ENCODE measurements at regions not wholly inside any gene's neighbourhood (a gene's known extent, or its start where the extent isn't known, plus 50 kb on each side); places are given as distances from the start of the nearest gene placed in this dataset.

GRCh38 chr12:91922139-91922538, 223.5 kb downstream of the BTG1 start:
- no peak for DNase-seq (ENCODE audit: extremely low read depth, insufficient read length)
- H3K36me3 ChIP-seq (ENCODE audit: control insufficient read depth, insufficient read depth, low read length): no peaks in the 10 kb centered on the region
- H3K27me3 ChIP-seq (replicated peaks; ENCODE audit: control insufficient read depth, insufficient read depth, low read length): no peaks in the 10 kb centered on the region; the same call in 1 of the 2 replicates
- no peak for TF ChIP-seq CTCF (IDR thresholded peaks at IDR 0.05; ENCODE audit: insufficient read depth, low read length, poor library complexity, severe bottlenecking)
- no peak overlapping the region for H3K4me3 ChIP-seq (replicated peaks; ENCODE audit: low read depth, low read length)

GRCh38 chr12:91921555-91921954, 224.1 kb downstream of the BTG1 start:
- H3K4me3 ChIP-seq (replicated peaks; ENCODE audit: low read depth, low read length): no peak overlapping the region
- no peaks in the 10 kb centered on the region; the same call in 1 of the 2 replicates for H3K27me3 ChIP-seq (replicated peaks; ENCODE audit: control insufficient read depth, insufficient read depth, low read length)
- DNase-seq (ENCODE audit: extremely low read depth, insufficient read length): no peak
- no peaks in the 10 kb centered on the region for H3K36me3 ChIP-seq (ENCODE audit: control insufficient read depth, insufficient read depth, low read length)
- no peak for TF ChIP-seq CTCF (IDR thresholded peaks at IDR 0.05; ENCODE audit: insufficient read depth, low read length, poor library complexity, severe bottlenecking)

- no peaks in the 10 kb centered on the region; the same call in 1 of the 2 replicates for H3K27me3 ChIP-seq (replicated peaks; ENCODE audit: control insufficient read depth, insufficient read depth, low read length)
- H3K4me3 ChIP-seq (replicated peaks; ENCODE audit: low read depth, low read length): no peak overlapping the region
- H3K36me3 ChIP-seq (ENCODE audit: control insufficient read depth, insufficient read depth, low read length): no peaks in the 10 kb centered on the region
- no peak for TF ChIP-seq CTCF (IDR thresholded peaks at IDR 0.05; ENCODE audit: insufficient read depth, low read length, poor library complexity, severe bottlenecking)
- DNase-seq (ENCODE audit: extremely low read depth, insufficient read length): no peak
These were observed 224.9 kb downstream of the BTG1 start for GRCh38 chr12:91920741-91921140.

- DNase-seq (ENCODE audit: extremely low read depth, insufficient read length): no peak
- Histone ChIP-seq H3K4me3 (replicated peaks; ENCODE audit: low read depth, low read length) (no peak overlapping the region), H3K27me3 (replicated peaks; ENCODE audit: control insufficient read depth, insufficient read depth, low read length) (no peaks in the 10 kb centered on the region; the same call in 1 of the 2 replicates), H3K36me3 (ENCODE audit: control insufficient read depth, insufficient read depth, low read length) (no peaks in the 10 kb centered on the region)
- TF ChIP-seq CTCF (IDR thresholded peaks at IDR 0.05; ENCODE audit: insufficient read depth, low read length, poor library complexity, severe bottlenecking): no peak
These were observed 225.4 kb downstream of the BTG1 start for GRCh38 chr12:91920276-91920675.

GRCh38 chr12:91918431-91918830, 227.2 kb downstream of the BTG1 start:
- TF ChIP-seq CTCF (IDR thresholded peaks at IDR 0.05; ENCODE audit: insufficient read depth, low read length, poor library complexity, severe bottlenecking): no peak
- DNase-seq (ENCODE audit: extremely low read depth, insufficient read length): no peak
- no peaks in the 10 kb centered on the region for H3K36me3 ChIP-seq (ENCODE audit: control insufficient read depth, insufficient read depth, low read length)
- no peaks in the 10 kb centered on the region; the same call in 1 of the 2 replicates for H3K27me3 ChIP-seq (replicated peaks; ENCODE audit: control insufficient read depth, insufficient read depth, low read length)
- no peak overlapping the region for H3K4me3 ChIP-seq (replicated peaks; ENCODE audit: low read depth, low read length)

GRCh38 chr12:91914701-91915100, 230.9 kb downstream of the BTG1 start:
- no peak for TF ChIP-seq CTCF (IDR thresholded peaks at IDR 0.05; ENCODE audit: insufficient read depth, low read length, poor library complexity, severe bottlenecking)
- H3K27me3 ChIP-seq (replicated peaks; ENCODE audit: control insufficient read depth, insufficient read depth, low read length): no peaks in the 10 kb centered on the region
- no peak overlapping the region for H3K4me3 ChIP-seq (replicated peaks; ENCODE audit: low read depth, low read length)
- DNase-seq (ENCODE audit: extremely low read depth, insufficient read length): no peak
- H3K36me3 ChIP-seq (ENCODE audit: control insufficient read depth, insufficient read depth, low read length): no peaks in the 10 kb centered on the region

All from GM06990 (cell line).